D341Med (cell line): ENCODE measurements at regions not wholly inside any gene's neighbourhood (a gene's known extent, or its start where the extent isn't known, plus 50 kb on each side); places are given as distances from the start of the nearest gene placed in this dataset.

Experiments
- DNase-seq: peaks from one replicate; pipeline ENCODE4 v3.0.0; 2012; ENCODE audit warnings: low spot score

DNA sequence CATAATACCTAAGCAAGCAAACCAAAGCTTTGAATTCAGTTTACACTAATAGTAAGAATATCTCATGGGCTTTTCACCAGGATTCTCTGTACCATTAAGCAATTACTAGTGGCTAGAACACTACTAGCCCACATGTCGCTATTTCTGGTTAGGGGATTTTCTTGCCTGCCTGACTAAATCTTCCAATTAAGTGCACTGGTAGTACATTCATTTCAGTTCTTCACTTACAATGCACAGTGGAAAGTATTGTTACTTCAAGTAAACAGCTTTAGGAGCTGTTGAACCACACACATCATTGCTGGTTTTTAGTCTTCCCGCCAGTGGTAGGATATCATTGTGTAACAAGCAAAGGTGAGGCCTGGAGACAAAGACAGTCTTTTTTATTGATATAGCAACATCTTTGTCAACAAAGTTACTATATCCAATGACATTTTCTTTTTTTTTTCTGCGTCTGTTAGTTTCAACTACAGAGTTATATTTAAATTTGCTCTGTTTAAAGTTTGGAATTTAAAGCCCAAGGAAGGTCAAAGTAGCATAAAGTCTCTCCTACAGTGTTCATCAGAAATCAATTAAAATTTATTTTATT lies 826.8 kb upstream of the NR2F2 start:
- DNase-seq, result no peak

DNA sequence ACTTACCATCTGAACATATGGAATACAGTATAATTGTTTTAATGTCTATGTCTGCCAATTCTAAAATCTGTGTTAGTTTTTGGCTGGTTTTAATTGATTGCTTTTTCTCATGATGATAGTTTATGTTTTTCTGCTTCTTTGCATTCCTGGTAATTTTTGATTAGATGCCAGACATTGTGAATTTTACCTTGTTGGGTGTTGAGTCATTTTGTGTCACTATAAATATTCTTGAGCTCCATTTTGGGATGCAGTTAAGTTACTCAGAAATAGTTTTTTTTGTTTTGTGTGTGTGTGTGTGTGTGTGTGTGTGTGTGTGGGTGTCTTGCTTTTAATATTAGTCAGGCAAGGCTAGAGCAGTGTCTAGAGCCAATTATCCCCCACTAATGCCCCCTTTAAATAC lies 818.8 kb upstream of the NR2F2 start:
- DNase-seq, result no peak

DNA sequence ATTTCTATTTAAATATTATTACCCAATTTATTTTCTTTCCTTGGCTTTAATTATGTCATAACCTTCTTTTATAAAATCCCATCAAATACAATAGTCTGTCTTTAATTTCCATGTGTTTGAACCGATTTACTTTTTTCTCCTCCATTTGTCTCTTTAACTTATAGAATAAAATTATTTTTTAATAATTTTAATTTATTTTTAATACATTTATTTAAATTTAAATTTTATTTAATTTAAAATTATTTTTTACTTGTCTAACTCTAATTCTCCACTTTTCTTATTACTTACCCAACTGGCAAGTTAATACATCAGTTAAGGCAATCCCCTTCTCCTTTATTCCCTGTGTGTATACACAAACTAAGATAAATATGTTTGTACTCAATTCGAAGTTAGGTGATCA lies 817.6 kb upstream of the NR2F2 start:
- DNase-seq, result no peak

DNA sequence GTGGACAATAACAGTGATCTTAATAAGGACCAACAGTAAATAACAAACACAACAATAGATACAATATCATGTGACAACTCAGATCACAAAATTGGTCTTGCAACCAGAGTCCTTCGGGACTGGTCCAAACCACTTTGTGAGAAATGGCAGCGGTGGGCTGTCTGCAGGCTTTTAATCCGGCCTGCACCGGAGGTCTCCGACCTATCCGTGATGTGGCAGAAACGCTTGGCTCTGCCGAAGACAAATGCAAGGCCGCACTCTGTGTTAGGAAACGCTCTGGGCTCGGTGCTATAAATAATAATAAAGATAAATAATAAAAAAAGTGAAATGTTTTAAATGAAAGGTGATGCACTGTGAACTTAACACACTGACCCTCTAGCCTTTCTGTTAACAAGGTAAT lies 810.6 kb upstream of the NR2F2 start:
- no peak for DNase-seq

DNA sequence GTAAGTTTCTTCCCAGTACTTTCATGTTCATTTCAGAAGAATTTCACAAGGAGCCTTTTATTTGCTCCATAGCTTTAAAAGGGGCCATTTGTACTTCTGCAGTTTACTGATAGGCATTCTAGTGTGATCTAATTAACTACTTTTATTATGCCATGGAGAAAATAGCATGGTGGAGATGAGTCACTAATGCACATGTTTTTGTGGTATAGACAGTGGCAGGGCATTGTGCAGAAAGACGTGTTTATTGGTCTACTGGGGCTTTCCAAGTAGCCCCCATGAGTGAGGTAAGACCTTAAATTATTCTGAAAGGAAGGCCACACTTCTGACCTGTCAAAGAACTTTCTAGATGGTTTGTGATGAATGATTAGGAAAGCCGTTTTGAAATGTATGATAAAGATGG lies 810.0 kb upstream of the NR2F2 start:
- no peak for DNase-seq

DNA sequence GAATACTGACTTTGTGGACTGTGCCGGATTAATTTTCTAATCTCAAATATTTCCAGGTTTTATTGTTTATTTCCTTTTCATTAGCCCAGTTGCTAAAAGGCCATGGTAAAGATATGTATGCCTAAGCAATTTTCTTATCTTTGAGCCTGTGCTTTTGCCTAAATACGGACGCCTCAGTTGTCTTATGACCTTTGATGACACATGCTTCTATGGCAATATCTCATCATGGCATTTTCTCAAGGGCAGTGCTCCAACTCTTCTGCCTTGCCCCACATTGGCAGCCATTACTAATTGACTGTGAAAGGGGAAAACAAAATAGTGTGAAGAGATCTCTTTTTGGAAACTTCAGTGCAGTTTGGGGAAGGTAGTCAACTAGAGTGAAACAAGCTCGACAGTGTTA lies 809.6 kb upstream of the NR2F2 start:
- DNase-seq, result no peak

DNA sequence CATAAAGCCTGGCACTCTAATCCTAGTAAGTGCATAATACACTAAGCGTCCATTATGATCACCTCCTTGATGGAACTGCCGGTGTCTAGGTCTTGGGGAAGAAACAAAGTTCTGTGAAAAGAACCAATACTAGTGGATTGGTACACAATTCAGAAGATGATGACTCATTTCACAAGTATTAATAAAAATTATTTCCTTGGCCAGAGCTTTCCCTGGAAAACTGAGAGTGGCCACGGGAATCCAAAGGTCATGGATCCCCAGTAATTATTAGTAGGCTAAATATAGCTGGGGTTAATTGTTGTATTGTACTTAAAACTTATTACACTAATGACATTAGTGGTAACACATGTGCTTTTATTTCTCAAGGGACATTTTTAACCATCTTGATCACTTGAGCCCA lies 808.0 kb upstream of the NR2F2 start:
- no peak for DNase-seq

DNA sequence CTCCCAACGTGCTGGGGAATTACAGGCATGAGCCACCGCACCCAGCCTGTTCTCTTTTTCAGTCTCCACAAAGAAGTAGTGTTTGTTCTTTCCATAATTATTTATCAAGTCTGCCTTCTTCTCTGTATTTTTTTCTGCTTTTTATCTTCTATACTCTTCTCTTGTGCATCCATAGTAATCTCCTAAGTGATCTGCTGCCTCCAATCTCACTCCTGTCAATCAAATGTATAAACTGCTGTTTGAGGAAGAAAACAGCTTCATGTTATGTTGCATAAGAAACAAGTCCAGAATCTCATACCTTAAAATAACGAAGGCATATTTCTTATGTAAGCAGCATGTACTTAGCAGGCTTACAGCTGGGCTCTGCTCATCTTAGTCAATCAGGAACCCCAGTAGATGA lies 801.6 kb upstream of the NR2F2 start:
- no peak for DNase-seq

DNA sequence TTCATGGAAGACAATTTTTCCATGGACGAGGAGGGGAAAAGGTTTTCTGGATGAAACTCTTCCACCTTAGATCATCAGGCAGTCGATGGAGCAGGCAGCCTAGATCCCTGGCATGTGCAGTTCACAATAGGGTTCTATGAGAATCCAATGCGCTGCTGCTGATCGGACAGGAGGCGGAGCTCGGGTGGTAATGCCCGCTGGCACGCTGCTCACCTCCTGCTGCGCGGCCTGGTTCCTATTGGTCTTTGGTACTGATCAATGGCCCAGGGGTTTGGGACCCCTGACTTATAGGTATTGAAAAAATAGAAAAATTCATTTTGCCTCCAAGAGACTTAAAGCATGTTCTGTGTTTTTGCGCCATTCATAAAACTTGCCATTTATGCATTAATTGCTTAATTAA lies 793.9 kb upstream of the NR2F2 start:
- DNase-seq, result no peak

DNA sequence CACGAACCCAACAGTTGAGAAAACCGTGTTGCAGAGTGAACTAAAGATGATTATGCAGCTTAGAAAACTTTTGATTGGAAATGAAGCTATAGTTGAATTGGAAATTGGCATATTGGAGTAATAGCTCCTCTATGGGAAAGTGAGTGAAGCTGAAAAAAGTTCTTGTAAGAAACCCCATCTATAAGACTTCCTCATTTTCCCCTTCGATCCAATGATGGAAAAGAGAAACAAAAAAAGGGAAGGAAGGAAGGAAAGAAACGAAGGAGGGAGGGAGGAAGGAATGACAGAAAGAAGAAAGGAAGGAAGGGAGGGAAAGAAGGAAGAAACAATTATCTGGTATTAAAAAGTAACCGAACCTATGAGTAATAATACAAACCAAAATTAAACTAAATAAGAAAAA lies 791.8 kb upstream of the NR2F2 start:
- no peak for DNase-seq

DNA sequence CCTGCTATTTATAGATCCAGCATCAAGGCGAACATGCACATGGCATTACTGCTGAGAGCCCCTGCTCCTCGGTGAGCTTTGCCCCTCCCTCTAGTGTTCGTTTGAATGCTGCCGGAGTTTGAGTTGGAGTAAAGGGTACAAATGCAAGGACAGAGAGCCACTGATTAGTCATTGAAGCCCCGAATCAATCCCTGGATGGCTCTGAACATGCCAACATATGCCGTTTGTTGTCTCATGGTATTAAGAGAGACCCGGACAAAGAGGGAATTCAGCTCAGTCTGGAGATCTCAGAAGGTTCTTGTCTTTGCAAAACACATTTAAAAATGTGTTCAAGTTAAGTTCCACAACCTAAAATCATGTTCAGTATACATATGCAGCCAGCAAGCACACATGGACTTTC lies 789.2 kb upstream of the NR2F2 start:
- no peak for DNase-seq

DNA sequence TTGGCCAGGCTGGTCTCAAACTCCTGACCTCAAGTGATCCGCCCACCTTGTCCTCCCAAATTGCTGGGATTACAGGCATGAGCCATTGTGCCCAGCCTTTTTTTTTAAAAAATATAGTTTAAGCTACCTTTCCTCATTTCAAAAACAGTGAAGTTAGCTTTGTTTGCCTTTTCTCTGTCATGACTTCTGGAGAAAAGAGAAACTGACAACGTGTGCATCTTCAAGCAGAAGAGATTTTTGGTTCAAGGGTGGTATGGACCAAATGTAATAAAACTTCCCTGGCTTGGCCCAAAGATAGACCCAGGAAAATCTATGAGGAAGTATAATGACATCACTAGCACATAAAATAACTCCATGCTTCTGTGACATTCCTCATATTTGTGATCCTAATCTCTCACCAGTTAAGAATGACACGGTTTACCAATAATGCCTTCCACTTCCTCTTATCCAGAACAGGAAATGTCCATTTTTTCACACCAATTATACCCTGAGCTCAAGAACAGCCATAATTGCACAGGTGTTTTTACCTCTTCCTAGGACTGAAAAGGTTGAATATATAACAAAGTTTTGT lies 781.2 kb upstream of the NR2F2 start:
- no peak for DNase-seq

DNA sequence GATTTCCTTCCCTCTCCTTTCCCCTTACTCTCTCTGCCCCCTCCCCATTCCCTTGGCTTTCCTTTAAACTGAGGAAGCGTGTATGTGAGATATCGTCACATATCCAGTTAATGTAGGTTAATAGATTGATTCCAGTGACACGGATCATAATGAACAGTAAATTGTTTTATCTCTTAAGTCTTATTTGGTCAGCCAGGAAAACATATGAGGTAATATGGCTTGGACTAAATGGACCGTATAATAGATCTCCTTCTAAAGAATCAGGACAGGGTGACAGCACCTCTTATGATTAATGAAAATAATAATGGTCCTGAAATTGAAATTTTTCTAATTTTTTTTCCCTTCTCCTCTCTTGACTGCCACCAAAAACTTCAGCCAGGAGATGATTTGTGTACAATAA lies 779.8 kb upstream of the NR2F2 start:
- DNase-seq, result no peak

DNA sequence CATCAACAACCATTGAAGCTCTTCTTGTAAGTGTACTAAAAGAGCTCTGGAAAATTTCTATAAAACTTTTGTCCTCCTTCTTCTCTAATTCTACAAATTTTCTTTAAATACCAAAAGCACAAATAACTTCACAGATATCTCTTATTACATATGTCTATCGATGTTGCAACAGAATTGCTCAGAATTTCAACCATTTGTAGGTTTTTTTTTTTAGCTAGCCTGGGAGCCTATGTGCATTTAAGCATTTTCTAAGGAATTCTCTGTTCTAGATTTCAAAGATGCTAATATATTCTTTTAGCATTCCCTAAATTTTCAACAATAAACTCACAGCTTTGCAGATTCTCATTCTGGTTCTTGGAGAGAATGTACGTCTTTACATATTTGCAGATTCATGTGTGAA lies 774.3 kb upstream of the NR2F2 start:
- DNase-seq, result no peak

DNA sequence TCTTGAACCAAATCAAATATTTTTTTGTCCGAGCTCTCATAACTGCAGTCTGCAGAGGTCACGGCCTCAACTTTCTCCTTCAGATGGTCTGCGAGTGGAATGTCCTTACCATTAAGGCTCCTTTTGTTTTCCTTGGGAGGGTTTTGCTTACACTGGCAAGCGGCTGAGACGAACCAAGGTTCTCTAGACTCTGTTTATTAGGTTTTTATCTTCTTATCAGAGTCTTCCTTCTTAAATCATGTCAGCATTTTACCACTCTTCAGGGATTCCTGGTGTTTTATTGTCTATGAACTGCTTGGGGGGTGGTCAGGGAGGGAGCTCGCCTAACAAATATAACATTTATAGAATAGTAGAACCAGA lies 773.7 kb upstream of the NR2F2 start:
- no peak for DNase-seq

DNA sequence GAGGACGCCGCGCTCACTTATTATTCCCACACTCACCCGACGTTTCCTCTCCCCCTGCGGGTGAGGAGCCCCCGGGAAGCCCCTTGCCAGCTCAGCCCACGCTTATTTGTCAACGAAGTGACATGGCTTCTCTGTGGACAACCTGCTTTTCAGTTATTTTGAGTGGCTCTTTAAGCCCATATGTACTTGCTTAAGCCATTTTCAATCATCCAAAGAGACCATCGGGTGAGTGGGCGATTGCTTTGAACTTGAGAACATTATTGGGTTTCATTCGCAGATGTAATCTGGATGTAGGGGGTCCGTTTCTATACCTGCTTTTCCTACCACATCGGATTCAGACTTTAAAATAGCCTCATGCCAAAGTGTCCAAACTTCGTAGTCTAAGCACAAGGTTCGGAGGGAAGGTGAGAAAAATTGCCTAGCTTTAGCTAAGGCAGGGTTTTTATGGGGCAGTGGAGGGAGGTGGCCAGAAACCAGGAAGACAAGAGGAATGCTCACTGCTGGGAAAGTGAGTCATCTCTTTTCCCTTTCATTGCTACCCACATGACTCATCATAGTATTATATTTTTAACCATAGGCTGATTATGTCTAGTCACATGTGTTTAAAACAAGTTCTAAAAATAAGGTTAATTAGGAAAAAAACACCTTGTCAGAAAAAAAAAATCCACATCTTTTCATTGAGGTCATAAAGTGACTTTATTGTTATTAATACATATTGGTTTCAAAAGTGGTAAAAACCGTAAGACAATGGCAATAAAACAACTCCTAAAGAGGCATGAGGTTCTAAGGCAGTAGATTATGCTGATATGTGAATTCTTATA lies 773.1 kb upstream of the NR2F2 start:
- DNase-seq, result no peak

DNA sequence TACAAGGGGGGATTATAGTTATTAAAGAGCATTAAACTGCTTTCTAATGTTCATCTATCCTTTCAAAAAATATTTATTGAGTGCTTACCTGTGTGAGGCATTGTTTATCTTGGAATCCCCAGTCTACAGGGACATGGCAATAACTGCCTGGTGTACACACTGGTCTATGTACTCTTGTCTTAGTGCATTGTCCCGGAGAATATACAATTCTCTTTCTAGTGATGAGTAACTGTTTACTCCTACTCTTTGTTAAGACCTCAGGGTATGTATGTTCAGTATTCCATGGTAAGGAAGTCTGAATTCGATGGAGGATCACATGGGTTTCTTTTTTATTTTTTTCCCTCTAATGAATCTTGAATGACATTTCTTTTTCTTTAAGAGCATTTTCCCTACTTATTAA lies 772.4 kb upstream of the NR2F2 start:
- DNase-seq, result no peak

DNA sequence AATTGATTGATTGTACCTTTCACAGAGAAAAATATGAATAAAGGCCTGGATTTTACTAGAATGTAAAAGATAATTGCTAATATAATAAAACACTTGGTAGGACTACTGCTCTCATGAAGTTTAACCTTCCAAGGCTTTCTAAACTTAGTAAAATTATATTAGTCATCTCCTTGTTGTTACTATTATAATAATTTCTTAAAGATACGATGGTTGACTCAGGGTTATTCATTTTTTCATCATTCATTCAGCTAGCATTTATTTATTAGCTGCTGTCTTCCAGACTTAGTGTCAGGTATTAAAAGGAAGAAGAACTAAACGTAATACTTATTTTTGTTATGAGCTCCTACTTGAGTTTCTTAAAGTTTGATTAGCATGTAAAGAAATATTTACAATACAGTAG lies 771.6 kb upstream of the NR2F2 start:
- no peak for DNase-seq

DNA sequence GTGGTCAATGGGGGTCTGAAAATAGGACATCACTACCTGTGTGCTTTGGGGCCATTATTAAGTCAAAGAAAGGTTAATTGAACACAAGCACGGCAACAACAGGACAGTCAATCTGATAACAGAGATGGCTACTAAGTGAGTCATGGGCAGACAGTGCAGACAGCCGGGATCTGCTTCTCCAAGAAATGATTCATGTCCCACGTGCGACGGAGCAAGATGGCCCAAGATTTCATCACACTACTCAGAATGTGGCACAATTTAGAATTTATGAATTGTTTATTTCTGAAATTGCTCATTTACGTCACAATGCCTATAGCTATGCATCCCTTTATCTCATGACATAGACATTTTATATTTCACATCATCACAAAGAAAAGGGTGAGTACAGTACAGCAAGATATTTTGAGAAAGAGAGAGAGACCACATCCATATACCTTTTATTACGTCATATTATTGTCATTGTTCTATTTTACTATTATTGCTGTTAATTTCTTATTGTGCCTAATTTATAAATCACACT lies 770.6 kb upstream of the NR2F2 start:
- DNase-seq, result no peak

DNA sequence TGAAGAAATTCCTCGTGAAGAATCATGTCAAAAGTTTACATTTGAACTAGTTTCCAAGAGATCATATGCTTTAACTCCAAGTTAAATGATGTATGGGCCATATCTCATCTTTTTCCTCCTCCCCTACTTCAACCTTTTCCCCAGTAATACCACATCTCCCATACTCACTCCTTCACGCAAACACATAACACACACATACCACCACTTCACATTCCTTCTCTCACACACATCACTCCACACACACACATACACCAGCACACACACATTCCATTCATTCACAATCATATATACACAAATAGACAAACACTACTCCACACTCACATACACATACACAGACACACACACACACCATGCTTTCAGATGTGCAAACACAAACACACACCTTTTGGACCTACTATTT lies 769.0 kb upstream of the NR2F2 start:
- DNase-seq, result no peak

DNA sequence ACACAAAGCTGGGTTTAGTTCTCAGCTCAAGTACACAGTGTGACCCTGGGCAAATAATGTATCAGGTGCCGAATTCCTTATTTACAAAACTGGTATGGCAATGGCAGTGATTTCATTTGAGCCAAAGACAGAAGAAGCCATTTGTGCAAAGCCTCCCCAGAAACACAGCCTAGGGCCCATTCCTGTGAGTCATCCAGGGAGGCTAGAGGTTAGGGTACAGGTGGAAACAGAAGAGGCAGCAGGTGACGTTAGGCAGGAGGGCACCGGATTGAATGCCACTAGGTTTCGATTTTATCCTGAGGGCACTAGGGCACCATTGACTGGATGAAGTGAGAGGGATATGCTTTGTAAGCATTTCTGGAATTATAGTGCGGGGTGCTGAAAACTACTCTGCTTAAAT lies 766.9 kb upstream of the NR2F2 start:
- no peak for DNase-seq

DNA sequence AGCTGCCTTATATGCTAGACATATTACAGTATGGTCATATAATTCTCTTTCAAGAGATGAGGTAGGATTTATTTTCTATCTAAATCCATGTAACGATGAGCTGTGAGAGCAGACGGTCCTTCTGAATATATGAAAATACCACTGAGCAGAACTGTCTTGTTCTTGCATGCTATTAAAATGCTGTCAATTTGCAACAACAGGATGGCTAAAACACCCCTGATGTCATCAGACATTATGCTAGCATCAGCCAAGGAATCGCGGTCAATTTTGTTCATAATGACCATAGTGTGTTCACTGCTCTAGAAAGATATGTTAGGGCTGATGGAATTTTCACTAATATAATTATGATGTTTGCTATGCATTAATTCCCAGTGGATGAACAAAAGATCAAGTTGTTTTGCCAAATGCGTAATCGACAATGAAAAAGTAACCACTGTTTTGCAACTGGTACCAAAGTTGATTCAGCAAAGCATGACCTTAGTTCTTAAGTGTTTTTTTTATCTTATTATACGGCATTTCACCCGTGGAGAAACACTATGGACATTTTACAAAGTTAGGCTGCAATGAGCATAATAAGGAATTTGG lies 765.4 kb upstream of the NR2F2 start:
- DNase-seq, result no peak

DNA sequence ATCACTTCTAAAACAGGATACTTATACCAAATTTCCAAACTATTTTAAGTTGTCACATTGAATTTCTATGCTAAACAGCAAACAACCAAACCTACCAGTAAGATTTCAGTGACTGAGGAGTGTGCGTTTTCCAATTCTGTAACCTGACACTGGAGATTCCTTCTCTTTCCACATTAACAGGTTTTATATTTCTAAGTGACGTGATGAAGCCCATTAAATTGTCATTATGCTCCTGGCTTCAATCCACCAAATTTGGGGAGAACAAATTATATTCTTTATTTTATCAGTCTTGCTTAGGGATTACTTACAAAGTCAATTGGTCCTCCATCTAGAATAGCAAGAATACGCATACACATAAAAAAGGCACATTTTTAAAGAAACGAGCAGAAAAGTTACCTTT lies 764.8 kb upstream of the NR2F2 start:
- DNase-seq, result no peak
